ENCODE measurements at regions not wholly inside any gene's neighbourhood (a gene's known extent, or its start where the extent isn't known, plus 50 kb on each side); places are given as distances from the start of the nearest gene placed in this dataset.
"Not testable (repeated sequence)": the region's sequence is repeated elsewhere in the genome, so short reads cannot be mapped to it uniquely, and the experiment has no call there.

DNA sequence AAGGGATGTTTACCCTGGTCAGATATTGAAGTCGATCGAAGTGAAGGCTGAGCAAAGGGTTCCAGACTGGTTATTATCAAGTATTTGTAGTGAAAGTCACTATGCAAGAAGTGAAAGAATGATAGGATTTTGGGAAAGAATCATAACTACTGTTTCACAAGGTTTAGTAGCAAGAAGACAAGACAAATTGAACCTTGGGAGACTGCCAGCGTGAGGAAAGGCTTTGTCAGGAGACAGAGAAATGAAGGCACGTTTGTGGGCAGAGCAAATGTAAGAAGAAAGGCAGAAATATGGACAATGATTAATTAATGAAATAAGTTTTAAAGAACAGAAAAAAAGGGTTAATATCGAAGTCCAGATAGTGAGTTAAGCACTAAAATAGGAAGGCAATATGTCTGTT lies 456.8 kb downstream of the TRIML1 start:
- no peak for DNase-seq

DNA sequence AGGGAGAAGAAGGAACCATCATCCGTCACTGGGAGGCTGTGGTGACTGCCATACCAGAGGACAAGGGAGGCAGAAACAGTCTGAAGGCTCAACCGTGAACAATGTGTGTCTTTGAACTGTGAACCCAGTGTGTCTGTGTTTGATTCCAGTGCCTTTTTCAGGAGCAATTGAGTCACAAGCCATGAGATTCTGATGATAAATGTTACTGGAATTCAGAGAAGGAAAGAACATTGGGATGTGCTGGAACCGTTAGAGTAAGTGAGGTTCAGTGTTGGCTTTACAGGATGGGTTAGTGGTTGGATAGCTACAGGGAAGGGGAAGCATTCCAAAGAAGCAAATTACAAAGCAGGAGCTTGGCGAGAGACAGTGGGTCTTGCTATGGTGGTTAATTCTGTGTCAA lies 464.4 kb downstream of the TRIML1 start:
- DNase-seq, result no peak

DNA sequence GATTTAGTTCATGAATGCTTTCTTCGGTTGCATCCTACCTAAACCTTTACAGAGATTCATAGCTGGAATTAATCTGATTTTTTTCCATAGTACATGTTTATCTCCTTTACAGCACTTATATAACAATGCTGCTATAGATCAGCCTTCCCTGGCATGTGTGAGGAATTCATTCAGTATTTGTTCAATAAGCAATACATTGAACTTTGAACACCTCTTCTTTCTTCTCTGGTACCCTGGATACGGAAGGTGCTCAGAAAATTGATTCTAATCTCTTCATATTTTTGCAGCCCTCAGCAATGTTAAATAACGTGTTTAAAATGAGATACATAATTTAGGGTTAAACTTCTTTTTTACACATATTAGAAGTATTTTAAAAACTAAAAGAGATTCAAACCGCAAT lies 467.4 kb downstream of the TRIML1 start:
- no peak for DNase-seq

DNA sequence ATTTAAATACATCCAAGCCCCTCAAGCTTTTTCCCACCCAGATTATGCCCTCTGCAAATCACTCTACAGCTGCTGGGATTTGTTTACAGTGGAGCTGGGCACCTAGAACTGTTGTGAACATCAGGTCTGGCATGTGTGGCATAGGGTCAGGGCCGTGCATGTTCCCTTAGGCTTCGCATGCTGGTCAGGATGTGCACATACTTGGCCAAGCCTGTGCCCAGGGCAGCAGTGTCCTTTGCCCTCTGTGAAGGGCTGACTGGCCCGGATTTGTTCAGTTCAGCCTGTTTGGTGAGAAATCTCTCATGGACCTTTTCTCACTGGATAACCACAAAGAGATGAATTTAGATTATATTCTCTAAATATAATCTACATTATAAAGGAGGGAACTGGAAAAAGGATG lies 471.9 kb downstream of the TRIML1 start:
- DNase-seq, result no peak

GRCh38 chr4:188612659-188613058 lies 473.4 kb downstream of the TRIML1 start:
- DNase-seq, result no peak

- no peak for DNase-seq
Measured at GRCh38 chr4:188613976-188614375, 474.7 kb downstream of the TRIML1 start.

DNA sequence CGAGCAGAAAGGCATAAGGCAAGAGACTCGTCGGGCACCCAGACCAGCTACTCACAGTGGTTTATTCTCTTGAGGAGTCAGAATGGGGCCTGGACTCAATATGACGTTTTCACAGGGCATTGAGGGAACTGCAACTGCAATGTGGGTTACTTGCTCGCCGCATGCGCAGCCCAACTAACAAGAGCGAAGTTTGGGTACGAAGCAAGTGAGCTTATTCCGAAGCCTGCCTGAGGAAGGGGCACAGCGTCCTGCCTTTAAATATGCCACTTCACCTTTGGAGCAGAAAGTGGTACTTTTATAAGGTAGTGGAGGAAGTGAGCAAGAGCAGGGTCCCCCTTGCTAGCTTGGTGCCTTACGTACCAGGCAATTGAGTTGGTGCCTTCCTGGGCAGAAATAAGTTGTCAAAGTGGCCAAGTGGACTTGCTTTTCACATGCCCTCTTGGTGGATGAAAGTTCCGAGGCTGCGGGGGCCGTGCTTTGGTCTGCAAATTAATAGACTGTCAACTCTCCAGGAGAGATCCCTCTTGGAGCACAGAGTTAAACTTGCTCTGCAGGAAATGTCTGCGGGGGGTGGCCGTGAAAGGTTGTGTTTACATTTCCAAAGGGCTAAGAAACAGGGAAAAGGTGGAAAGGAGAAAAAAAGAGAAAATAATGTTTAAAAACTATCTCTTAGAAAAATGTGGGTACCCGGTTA lies 480.4 kb downstream of the TRIML1 start:
- no peak for DNase-seq

DNA sequence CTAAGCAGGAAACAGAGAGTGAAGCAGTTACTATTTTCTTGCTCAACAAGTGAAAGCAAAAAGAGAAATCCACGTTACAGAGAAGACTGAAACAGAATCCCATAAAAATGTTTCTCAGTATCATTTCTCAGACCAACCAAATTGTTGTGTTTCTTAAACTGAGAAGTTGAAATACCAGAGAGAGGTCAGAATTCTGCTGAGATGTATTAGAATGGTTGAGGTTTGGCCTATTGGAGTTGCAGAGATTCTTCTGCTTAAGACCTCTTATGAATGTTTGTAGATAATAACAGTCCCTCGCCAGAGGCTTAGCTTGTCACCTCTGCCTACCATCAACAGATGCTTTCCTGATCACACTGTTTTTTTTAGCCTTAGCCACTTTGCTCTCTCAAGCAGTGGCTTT lies 481.4 kb downstream of the TRIML1 start:
- no peak for DNase-seq

- DNase-seq, result no peak
Measured at GRCh38 chr4:188623314-188623854, 484.1 kb downstream of the TRIML1 start.

DNA sequence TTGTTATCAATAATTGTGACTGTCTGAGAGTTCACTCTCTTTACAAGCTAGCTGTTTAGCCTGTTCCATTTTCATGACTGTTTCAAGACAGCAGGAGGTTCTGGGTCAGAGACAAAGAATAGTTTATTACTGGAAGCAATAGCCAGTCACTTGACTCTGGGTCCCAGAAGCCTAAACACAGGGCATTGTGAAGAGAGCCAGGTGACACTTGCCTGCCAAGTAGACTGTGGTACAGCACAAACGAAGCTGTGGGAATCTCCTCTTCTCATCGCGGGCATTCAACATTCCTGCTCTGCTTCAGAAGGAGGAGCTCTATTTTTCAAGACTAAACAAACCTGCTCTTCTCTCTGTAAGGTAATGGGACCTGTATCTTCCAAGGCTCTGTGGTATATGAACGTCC lies 485.1 kb downstream of the TRIML1 start:
- no peak for DNase-seq

- DNase-seq, result no peak
Measured at GRCh38 chr4:188627892-188628291, 488.7 kb downstream of the TRIML1 start.

- DNase-seq, result no peak
Measured at GRCh38 chr4:188639479-188640100, 500.3 kb downstream of the TRIML1 start.

DNA sequence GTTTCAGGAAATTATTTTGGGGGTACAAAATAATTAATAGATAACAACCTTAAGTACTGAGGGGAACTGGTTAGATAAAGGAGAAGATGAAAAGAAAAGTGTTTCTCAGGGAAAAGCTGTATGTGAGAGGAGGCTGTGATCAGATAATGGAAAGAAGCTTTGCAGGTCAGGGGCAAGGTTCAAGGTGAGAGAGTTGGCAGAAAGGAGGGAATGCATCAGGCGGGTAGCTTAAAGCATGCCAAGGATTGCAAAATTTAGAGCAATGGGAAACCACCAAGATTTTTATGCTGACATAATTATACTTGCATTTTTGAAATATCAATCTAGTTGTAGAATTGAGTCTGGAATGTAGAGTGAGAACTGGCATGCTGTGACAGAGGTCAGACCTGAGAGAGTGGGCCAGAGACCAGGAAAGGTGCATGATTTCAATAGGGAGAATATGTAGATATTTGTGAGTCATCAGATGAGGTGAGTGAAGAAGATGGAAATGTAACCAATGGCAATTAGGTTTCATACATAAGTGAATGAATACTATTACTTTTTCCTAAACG lies 508.7 kb downstream of the TRIML1 start:
- no peak for DNase-seq

GRCh38 chr4:188649635-188650034 lies 510.4 kb downstream of the TRIML1 start:
- no peak for DNase-seq

DNA sequence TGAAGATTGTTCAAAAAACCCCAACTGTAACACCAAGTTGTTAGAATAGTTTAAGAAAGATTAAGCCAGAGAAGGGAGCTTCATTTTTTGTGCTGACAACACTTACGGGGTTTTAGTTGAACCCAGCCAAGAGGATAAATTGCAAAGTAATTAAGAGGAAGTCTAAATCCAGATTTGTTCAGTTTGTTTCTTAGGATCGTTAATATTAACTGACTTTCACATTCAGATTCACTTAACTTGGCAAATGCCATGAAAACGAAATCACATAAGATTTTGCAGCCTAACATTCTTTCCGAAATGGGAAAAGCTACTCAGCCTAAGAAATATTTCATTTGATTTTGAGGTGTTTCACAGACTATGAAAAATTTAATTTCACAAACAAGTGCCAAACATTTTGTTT lies 511.3 kb downstream of the TRIML1 start:
- no peak for DNase-seq

DNA sequence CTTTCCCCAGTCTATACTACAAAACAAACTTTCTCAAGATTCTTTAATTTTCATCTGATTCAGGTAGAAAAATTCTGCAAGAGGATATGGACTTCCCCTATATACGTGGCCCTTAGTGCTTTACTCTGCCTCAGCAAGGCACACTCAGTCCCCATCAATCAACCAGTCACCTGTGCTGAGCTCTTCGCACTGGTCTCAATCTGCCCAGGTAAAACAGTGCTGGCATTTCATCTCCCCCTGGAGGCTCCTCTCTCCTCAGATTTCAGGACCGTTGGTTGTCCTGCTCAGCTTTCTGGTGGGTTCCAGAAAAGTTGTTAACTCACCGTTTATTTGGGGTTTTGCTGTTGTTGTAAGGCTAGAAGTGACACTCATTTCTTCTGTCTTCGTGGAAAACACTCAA lies 518.1 kb downstream of the TRIML1 start:
- DNase-seq, result no peak

- no peak for DNase-seq
Measured at GRCh38 chr4:188658958-188659522, 519.8 kb downstream of the TRIML1 start.

DNA sequence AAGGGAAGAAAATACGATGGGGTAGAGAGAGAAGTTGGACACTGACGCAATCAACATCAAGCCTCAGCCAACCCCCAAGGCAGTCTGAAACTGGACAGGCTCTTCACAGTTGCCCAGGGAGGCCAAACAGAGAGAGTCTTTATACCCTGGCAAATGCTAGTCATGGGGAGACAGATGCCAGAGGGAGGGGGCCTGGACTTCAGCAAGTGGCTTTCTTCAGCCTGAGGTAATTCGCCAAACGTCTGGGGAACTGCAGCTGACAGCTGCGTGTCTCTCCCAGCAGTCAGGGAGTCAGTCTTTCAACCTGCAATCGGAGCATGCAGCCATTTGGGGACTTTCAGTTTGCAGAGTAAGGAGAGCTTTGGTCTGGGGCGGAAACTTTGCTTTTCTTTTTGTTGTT lies 521.6 kb downstream of the TRIML1 start:
- DNase-seq, result no peak

- DNase-seq, result no peak
Measured at GRCh38 chr4:188661502-188661901, 522.3 kb downstream of the TRIML1 start.

- no peak for DNase-seq
Measured at GRCh38 chr4:188663369-188663768, 524.1 kb downstream of the TRIML1 start.

GRCh38 chr4:188665491-188666457 lies 526.5 kb downstream of the TRIML1 start:
- DNase-seq, result no peak

DNA sequence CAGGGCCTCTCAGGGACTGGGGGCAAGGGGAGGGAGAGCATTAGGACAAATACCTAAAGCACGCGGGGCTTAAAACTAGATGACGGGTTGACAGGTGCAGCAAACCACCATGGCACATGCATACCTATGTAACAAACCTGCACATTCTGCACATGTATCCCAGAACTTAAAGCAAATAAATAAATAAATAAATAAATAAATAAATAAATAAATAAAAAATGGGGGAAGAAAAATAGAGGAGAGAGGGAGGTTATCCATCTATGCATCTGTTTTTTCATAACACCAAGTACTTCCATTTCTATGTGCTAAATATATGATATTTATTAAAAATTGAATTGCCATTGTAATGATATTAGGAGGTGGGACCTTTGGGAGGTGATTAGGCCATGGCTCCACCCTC lies 539.5 kb downstream of the TRIML1 start:
- DNase-seq, result not testable (repeated sequence)

Data from NCI-H1092 treated with DMSO at 0.1 percent for 48 hours (cell line).